ENCODE measurements at regions not wholly inside any gene's neighbourhood (a gene's known extent, or its start where the extent isn't known, plus 50 kb on each side); places are given as distances from the start of the nearest gene placed in this dataset.
"Not testable (repeated sequence)": the region's sequence is repeated elsewhere in the genome, so short reads cannot be mapped to it uniquely, and the experiment has no call there.

DNA sequence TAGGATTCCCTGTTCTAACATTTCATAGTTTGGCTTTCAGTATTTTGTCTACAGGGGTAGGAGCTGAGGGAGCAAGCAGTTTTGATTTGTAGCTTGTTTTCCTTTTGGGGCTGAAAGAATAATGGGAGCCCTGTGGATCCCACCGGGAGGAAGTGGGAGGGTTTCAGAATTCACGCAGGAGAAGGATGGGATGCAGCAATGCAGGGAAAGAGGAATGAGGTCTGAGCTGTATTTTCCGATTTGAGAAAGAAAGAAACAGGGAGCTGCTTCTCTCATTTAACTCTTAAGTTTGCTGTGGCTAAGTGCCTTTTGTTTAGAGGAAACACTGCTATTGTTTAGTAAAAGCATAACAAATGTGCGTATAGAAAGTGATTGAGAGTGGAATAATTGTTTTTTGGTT lies 141.0 kb downstream of the ADCYAP1 start:
- no peak for DNase-seq (ENCODE audit: low read depth)

DNA sequence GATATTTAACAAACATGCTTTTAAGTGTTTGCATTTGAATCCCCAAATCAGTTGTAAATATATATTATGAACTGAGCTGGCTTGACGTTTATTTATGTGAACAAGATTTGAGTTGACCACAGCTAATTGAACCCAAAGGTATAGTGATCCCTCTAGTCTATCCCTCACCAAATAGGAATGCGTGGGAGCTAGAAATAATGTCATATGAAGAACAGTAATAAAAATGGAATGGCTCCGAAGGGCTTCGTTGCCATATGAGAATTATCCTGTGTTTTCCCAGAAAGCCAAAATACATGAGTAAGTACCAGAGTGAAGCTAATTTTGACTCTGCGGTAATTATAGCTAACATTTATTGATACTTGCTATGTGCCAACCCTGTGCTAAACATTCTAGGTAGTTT lies 142.7 kb downstream of the ADCYAP1 start:
- no peak for DNase-seq (ENCODE audit: low read depth)

DNA sequence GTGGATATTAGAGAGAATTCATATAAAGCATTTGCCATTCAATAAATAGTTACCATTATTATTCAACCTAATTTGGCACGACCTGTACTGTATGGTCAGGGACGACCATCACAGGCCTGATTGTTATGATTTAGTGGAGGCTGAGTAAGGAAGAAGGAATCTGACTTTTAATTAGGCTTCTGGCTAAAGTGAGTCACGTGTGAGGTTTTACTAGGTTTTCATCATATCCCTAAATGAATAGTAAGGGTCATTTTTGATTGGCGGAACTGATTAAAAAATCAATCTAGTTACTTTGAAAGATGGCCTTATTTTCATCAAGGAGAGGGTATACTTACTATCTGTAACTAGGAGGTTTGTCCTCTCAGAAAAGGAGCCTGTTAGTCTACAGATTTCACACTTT lies 143.4 kb downstream of the ADCYAP1 start:
- no peak for DNase-seq (ENCODE audit: low read depth)

DNA sequence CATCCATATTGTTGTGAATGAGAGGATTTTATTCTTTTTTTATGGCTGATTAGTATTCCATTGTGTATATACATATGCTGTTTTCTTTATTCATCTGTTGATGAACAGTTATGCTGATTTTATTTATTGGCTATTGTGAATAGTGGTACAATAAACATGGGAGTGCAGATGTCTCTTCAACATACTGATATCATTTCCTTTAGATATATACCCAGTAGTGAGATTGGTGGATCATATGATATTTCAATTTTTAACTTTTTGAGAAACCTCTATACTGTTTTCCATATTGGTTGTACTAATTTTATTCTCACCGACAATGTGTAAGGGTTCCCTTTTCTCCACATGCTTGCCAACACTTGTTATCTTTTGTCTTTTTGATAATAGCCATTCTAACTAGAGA lies 144.5 kb downstream of the ADCYAP1 start:
- DNase-seq (ENCODE audit: low read depth), result no peak

DNA sequence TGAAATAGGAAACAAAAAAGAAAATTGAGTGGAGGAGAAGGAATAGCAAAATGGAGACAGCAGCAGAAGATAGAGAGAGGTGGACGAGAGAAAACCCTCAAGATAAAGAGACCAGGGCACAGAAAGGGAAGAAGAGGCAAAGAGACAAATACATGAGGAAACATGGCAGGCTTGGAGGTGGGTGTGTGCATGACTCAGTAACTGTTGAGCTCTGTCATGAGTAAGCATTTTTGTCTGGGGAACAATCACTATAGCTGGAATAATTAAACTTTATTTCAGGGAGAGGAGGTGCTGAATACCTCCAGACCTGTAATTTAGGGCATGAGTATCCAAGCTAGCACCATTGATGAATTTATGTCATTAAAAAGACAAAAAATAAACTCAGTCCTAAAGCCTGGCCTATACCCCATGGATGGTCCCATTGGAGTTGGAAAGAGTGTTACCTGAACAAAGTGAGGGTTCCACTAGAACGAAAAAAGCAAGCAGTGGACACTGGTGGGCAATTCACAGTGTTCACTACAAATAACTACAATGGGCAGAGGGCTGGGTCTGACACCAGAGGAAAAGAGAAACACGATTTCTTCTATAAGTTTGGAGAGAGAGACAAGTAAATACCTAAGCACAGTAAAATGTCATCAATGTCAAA lies 145.5 kb downstream of the ADCYAP1 start:
- no peak for DNase-seq (ENCODE audit: low read depth)

DNA sequence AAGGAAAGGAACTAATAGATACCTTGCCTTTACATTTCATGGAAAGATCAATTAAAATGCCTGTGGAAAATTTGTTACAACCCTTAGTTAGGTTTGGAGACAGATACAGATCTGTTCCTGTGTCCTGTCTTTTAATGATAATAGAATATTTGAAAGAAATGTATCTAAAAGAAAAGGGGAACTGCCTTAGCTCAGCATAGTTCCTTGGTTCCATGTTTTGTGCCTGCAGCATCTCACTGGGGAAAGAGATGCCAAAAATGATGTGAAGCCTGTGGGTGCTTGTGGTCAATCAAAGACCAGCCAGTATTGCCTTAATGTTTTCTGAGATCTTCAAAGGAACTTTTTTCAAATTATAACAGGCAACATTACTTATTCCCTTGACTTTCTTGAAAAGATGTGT lies 147.6 kb downstream of the ADCYAP1 start:
- no peak for DNase-seq (ENCODE audit: low read depth)

DNA sequence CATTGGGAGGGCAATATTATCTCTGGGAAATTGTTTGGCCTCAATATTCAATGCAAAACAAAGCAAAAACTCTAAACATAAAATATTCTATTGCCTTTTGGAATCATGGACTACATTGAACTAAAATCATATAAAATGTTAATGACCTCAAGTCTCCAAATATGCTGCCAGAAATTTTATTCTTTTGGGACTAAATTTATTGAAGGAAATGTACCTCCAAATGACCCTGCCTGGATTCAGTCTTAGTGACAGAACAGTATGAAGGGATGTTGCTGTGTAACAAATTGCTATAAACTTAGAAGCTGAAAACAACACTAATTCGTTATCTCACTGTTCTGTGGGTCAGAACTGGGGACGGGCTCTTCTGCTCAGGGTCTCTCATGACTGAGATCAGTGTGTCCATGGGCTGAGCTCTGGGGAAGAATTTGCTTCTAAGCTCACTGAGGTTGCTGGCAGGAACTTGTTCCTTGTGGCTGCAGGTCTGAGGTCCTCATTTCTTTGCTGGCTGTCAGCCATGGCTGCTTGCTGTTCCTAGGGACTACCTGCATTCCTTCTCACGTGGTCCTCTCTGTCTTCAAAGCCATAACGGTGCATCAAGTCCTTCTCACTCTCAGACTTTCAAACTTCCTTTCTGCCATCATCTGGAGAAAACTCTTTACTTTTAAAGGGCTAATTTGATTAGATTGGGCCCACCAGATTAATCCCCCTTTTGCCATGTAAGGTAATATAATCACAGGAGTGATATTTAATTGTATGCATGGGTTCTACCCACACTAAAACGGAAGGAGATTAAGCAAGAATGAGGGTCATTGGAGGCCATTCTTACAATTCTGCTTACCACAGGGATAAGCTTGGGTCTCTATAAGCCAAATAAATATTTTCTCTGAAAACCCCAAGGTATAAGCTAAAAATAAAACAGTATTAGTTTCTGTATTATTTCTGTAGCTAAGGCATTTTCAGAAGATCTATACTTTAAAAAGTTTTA lies 149.0 kb downstream of the ADCYAP1 start:
- DNase-seq (ENCODE audit: low read depth), result no peak

DNA sequence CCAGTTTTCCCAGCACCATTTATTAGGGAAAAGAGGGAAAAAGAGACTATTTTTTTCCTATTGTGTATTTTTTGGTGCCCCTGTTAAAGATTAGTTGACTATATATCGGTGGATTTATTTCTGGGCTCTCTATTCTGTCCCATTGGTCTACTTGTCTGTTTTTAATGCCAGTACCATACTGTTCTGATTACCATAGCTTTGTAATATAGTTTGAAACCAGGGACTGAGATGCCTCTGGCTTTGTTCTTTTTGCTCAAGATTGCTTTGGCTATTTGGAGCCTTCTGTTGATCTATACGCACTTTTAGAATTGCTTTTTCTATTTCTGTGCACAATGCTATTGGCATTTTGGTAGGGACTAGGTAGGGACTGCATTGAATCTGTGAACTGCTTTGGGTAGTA lies 151.7 kb downstream of the ADCYAP1 start:
- no peak for DNase-seq (ENCODE audit: low read depth)

DNA sequence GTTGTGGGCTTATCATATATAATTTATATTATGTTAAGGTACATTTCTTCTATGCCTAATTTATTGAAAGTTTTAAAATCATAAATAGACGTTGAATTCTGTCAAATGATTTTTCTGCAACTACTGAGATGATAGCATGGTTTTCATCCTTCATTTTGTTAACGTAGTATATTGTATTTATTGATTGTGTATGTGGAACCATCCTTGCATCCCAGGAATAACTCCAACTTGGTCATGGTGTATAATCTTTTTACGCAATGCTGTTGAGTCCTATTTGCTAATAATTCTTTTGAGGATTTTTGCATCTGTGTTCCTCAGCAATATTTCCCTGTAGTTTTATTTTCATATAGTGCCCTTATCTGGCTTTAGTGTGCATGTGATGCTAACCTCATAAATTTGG lies 152.7 kb downstream of the ADCYAP1 start:
- no peak for DNase-seq (ENCODE audit: low read depth)

DNA sequence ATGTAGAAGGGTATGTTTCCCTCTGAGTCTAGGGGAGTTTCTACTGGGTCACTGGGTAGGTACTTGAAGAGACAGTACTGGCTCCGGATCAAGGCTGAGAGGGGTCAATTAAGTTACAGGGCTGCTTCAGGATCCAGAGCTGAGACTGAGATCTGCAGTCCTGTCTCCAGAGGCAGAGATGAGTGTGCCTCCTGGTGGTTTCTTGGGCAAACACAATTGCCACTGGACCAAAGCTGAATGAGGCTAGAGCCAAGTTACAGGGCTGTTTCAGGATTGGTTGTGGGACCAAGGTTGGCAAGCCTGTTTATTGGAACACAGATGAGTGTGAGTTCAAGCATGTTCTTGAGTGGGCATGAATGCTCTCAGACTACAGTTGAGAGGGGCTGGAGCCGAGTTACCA lies 157.9 kb downstream of the ADCYAP1 start:
- DNase-seq (ENCODE audit: low read depth), result no peak

DNA sequence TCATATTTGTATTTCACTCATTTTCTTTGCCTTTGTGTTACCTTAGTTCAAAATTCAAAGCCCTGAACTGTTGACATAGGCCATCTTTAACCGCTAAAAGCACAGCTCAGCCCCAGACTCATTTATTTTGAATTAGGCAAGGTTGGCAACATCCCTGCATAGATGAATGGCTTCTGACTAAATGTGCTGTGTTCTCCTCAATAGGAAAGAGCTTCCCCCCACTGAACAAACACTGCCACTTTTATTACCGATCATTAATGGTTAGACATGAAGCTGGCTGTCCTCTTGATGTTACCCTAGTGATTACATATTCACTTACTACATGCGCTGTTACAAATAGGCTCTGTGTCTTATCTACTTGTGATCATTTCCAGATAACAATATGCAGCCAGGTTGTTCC lies 170.7 kb downstream of the ADCYAP1 start:
- no peak for DNase-seq (ENCODE audit: low read depth)

DNA sequence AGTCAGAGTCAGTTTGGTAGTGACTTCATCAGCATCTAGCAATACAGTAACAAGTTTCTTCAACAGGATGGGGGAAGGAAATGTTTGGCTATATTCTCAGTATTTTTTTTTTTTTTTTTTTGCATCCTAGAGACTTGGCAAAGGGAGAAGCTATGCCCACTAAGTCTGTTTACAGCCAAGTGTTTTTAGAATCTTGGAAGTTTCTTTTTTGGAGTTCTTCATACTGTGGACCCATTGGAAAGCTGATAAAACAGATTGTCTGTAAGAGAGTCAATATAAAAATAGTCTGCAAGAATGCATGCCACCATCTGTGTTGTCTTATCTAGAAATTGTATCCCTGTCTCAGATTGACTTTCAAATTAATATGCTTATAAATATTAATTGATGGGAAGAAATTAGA lies 171.2 kb downstream of the ADCYAP1 start:
- DNase-seq (ENCODE audit: low read depth), result no peak

DNA sequence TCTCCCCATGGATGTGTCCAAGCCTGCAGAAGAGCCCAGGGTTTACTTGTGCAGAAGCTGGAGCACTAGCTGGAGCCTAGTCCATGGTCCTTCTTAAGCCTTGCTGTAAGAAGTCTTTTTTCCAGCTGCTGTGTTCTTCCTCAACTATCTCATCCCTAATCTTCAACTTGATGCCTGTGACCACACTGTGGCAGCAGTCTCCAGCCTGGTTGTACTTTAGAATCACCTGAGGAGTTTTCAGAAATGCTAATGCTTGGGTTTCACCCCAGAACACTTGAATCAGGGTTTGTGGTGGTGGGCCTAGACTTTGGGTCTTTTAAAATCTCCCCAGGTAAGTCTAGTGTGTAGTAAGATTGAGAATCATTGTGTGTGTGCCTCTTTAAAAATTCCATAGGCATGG lies 173.6 kb downstream of the ADCYAP1 start:
- DNase-seq (ENCODE audit: low read depth), result no peak

DNA sequence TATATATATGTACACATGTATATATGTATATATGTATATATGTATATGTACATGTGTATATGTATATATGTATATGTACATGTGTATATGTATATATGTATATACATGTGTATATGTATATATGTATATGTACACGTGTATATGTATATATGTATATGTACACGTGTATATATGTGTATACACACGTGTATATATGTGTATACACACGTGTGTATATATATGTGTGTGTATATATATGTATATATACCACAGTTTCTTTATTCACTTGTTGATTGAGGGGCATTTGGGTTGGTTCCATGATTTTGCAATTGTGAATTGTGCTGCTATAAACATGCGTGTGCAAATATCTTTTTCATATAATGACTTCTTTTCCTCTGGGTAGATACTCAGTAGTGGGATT lies 179.0 kb downstream of the ADCYAP1 start:
- not testable (repeated sequence) for DNase-seq (ENCODE audit: low read depth)

DNA sequence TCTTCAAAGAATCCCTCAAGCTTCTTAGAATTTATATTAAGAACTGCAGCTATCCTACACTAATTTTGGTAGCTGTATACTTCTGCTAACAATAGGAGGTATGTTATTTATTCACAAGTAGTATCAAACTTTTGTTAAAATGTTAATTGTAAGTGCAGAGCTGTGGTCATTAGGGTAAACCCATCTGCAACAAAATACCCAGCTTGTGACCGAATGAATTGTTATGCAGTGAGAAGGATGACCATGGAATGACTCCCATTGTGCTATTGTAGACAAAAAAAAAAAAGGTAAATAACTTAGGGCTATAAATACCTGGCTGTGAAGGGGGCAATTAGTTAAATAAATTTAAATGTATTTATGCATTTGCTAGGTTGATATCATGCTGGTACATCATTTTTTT lies 186.1 kb downstream of the ADCYAP1 start:
- no peak for DNase-seq (ENCODE audit: low read depth)

DNA sequence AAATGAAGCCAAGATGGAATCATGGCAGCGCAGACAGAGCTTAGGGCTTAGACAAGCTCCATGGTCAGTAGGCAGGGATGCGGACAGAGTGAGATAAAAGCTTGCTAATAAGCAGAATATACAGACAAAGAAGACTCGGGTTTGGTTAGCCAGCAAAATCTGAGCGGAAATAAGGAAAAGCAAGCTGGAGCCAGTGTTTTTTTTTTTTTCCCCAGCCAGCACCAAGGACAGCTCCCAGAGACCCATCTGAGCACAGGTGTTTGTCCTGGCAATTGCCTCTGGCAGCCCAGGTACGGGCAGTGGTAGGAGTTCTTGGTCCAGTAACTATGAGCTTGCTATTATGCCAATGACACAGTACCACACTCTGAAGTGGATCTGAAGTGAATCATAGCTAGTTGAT lies 187.6 kb downstream of the ADCYAP1 start:
- no peak for DNase-seq (ENCODE audit: low read depth)

DNA sequence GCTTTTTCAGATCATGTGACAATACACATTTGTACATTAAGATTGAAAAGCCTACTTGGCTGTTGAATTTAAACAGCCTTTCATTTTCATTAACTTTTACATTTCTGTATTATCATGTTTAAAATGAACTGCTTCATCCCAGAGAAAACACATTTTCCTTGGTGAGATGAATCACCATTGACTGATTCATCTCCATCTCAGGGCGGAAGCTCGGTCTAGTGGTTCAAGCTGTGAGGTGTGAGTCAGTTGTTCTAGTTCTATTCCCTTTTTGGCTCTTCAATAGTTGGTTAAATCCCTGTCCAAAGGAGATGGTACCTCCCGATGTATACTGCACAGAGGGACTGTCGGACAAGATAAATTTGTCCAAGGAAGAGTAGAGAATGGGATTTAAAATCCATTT lies 189.7 kb downstream of the ADCYAP1 start:
- no peak for DNase-seq (ENCODE audit: low read depth)

DNA sequence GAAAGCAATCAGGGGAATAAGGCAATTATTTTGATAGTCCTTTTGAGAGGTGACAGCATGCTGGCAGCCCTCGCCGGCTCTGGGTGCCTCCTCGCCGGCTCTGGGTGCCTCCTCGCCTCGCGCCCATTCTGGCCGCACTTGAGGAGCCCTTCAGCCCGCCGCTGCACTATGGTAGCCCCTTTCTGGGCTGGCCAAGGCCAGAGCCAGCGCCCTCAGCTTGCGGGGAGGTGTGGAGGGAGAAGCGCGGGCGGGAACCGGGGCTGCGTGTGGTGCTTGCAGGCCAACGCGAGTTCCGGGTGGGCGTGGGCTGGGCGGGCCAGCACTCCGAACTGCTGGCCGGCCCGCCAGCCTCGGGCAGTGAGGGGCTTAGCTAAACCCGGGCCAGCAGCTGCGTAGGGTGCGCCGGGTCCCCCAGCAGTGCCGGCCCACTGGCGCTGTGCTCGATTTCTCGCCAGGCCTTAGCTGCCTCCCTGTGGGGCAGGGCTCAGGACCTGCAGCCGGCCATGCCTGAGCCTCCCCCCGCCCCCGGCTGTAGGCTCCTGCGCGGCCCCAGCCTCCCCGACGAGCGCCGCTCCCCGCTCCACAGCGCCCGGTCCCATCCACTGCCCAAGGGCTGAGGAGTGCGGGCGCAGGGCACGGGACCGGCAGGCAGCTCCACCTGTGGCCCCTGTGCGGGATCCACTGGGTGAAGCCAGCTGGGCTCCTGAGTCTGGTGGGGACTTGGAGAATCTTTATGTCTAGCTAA lies 193.5 kb downstream of the ADCYAP1 start:
- DNase-seq (ENCODE audit: low read depth), result not testable (repeated sequence)

DNA sequence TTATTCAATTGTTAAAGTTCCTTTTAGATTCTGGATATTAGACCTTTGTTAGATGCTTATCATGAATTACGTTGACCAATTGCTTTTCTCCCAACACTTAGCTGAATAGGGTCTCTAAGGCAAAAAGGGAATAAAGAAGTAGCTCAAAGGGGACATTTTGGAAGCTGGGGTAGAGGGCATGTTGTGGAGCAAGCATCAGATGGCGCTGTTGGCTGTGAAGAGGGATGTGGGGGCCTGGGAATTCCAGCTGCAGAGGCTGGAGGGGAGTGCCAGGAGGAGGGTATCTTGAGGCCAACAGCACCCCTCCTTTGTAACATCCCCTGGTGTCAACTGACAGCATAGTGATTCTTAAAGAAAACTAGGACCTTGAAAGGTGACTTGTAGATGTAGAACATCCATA lies 198.2 kb downstream of the ADCYAP1 start:
- DNase-seq (ENCODE audit: low read depth), result no peak

DNA sequence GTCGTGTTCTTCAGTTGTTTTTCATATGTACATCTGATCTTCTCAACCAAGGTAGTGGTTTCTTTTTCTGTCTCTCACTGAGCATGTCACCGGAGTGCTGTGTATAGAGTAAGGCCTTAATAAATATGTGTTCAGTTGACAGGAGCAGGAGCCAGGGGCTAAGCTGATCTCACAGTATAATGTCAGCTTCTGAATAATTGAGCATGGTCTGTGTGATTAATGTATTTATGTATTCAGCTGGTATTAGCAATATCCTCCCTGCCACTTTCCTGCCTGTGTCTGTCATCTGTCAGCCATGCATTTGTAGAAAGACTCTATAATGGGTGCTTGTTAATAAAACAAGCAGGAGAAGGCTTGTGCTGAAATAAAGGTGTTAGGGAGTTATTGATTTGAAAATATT lies 198.9 kb downstream of the ADCYAP1 start:
- no peak for DNase-seq (ENCODE audit: low read depth)

DNA sequence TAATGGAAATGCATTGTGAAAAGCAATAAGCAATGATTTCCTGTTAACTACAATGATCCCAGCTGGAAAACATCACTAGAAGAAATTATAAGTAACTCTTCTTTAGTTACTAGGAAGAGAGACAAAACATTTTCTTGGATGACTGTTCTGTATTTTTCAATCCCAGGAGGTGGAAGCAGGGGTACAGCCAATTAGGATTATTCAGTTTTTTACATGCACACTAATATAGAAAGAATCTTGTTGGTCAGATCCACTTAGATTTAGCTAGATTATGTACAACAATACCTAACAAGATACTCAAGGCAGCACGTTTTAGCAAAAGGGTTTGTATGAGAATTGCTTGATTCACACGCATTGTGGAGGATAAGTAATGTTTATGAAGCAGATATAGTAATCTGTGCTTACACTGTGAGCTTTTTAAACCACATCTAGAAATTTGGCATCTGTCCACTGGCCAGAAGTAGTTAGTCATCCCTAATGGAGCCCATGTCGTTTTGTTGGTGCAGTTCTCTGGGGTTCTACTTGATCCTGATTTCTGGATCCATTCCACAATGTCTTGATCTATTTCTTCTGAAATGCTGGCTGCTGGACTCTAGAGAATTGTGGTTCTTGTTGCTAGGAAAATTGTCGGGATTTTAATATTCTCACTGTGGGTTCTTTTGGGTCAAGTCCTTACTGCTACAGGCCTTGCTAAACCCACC lies 199.7 kb downstream of the ADCYAP1 start:
- no peak for DNase-seq (ENCODE audit: low read depth)

DNA sequence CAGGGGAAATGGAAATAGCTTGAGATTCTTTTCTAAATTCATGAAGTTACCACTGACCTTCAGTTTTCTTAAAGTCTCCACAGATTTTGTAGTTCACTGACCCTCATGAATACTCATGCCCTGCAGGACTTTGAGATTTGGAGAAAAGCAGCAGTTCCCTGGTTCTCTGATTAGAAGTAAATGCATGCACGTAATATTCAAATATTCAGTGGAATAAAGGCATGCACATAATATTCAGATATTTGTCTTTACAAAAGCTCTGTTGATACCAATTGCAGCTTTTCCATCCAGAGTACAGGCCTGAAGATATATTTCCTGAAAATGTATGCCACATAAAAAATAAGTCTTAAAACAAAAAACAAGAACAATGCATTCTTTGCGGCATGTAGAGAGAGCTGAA lies 219.8 kb downstream of the ADCYAP1 start:
- DNase-seq (ENCODE audit: low read depth), result no peak
